CD4-positive, alpha-beta T cell (primary cell): ENCODE measurements at regions not wholly inside any gene's neighbourhood (a gene's known extent, or its start where the extent isn't known, plus 50 kb on each side); places are given as distances from the start of the nearest gene placed in this dataset.

Experiments
- ATAC-seq: fragments of 200-7000 bp; cut with Tn5 transposase; one replicate; pipeline ENCODE4 v1.10.0; 2022; ENCODE audit warnings: mild to moderate bottlenecking; ENCODE audit not compliant: poor library complexity
- CTCF ChIA-PET: fragments of 350-600 bp; sonication (Branson Sonifier 250); formaldehyde crosslinking; loops from one replicate; lab custom pipeline; 2021; ENCODE audit warnings: antibody characterized with exemption, inconsistent platforms; lab: Charles Lee
- POLR2A ChIA-PET: fragments of 350-600 bp; sonication (Branson Sonifier 250); formaldehyde crosslinking; loops from one replicate; lab custom pipeline; 2021; ENCODE audit warnings: antibody characterized with exemption, inconsistent platforms; lab: Charles Lee
- DNase-seq, 14 experiments: peaks; one replicate each; pipeline ENCODE4 v3.0.0-alpha.2; 2013 to 2020; ENCODE audit warnings: mixed read lengths in 2 of 14
- H3K27ac ChIP-seq, 2 donors: one replicate each; pipeline versions ENCODE4 v1.5.1 to v1.7.0; 2013; ENCODE audit warnings: low read length in 2 of 2, low read depth in 1 of 2, mild to moderate bottlenecking in 1 of 2
- H3K27me3 ChIP-seq, 2 experiments: 1 replicate in 1 of 2; 2 replicates in 1 of 2; pipeline versions ENCODE4 v1.6.1 to v1.7.0; 2013; ENCODE audit warnings: low read length in 2 of 2, control low read depth in 1 of 2, mild to moderate bottlenecking in 1 of 2, moderate library complexity in 1 of 2; ENCODE audit not compliant: insufficient read depth in 2 of 2, control insufficient read depth in 1 of 2
- H3K36me3 ChIP-seq: one replicate; pipeline ENCODE4 v1.6.1; 2013; ENCODE audit warnings: low read length, control low read depth; ENCODE audit not compliant: insufficient read depth
- H3K4me1 ChIP-seq: one replicate; pipeline ENCODE4 v1.6.1; 2013; ENCODE audit warnings: low read length, control low read depth; ENCODE audit not compliant: insufficient read depth
- H3K4me3 ChIP-seq: one replicate; pipeline ENCODE4 v1.5.1; 2013; ENCODE audit warnings: mild to moderate bottlenecking, low read length, moderate library complexity
- H3K9me3 ChIP-seq, 2 experiments: 1 replicate in 1 of 2; 2 replicates in 1 of 2; pipeline versions ENCODE4 v1.6.1 to v1.7.0; 2013; ENCODE audit warnings: low read length in 2 of 2, mild to moderate bottlenecking in 2 of 2, control low read depth in 1 of 2, moderate library complexity in 1 of 2; ENCODE audit not compliant: control insufficient read depth in 1 of 2, insufficient read depth in 1 of 2
- H3K27ac Mint-ChIP-seq: one replicate; pipeline ENCODE4 v1.8.0; 2020; ENCODE audit warnings: mixed read lengths
- H3K27me3 Mint-ChIP-seq: one replicate; pipeline ENCODE4 v1.8.0; 2021; ENCODE audit warnings: mixed read lengths
- H3K36me3 Mint-ChIP-seq: one replicate; pipeline ENCODE4 v1.8.0; 2021; ENCODE audit warnings: low read depth, mixed read lengths
- H3K4me1 Mint-ChIP-seq: one replicate; pipeline ENCODE4 v1.8.0; 2021; ENCODE audit warnings: low read depth, mixed read lengths
- H3K4me3 Mint-ChIP-seq: one replicate; pipeline ENCODE4 v1.8.0; 2020; ENCODE audit warnings: mild to moderate bottlenecking, mixed read lengths
- H3K9me3 Mint-ChIP-seq: one replicate; pipeline ENCODE4 v1.8.0; 2020; ENCODE audit warnings: mixed read lengths
- intact Hi-C, 2 experiments: fragments of 100-400 bp; cut with DNase I in 1 of 2; cut with micrococcal nuclease in 1 of 2; formaldehyde crosslinking; loops; one replicate each; pipeline versions ENCODE4 v1.15.1 to v1.9.0; 2023 to 2025; cut with DNase I, micrococcal nuclease
- TF ChIP-seq, protein P1 (sequence below): fragments of 200-600 bp; IDR thresholded peaks from one replicate; pipeline ENCODE4 v1.8.0; 2022; ENCODE audit warnings: antibody characterized with exemption, mild to moderate bottlenecking

DNA sequence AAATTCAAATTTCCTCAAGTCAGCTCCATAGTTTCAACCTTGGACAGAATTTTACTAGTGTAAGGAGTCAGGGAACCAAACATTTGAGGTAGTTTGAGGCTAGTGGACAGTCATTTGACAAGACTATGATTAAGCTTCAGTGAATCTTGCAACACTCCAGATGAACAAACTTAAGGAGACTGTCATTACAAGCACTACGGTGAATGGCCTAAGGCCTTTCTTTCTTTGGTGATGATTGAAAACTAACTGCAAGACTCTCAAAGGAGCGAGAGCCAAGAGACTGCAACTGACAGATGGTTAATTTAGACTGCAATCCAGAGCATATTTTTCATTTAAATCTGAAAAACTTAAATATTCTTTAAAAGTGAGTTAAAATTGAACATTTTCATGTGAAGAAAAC, 272.3 kb upstream of the NECTIN3 start:
- no peaks in the 10 kb centered on the region for H3K4me1 ChIP-seq
- H3K4me3 ChIP-seq: no peak overlapping the region
- no peaks in the 10 kb centered on the region for H3K9me3 Mint-ChIP-seq
- no peak overlapping the region for H3K27ac Mint-ChIP-seq
- intact Hi-C loops: no loop called here
- ChIA-PET POLR2A (no interaction called here), CTCF (no interaction called here)
- H3K36me3 ChIP-seq: no peaks in the 10 kb centered on the region
- ATAC-seq (no peak), DNase-seq (no peak)
- H3K27me3 ChIP-seq: no peaks in the 10 kb centered on the region
- H3K36me3 Mint-ChIP-seq: no peaks in the 10 kb centered on the region
- TF ChIP-seq, protein P1, sequence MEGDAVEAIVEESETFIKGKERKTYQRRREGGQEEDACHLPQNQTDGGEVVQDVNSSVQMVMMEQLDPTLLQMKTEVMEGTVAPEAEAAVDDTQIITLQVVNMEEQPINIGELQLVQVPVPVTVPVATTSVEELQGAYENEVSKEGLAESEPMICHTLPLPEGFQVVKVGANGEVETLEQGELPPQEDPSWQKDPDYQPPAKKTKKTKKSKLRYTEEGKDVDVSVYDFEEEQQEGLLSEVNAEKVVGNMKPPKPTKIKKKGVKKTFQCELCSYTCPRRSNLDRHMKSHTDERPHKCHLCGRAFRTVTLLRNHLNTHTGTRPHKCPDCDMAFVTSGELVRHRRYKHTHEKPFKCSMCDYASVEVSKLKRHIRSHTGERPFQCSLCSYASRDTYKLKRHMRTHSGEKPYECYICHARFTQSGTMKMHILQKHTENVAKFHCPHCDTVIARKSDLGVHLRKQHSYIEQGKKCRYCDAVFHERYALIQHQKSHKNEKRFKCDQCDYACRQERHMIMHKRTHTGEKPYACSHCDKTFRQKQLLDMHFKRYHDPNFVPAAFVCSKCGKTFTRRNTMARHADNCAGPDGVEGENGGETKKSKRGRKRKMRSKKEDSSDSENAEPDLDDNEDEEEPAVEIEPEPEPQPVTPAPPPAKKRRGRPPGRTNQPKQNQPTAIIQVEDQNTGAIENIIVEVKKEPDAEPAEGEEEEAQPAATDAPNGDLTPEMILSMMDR: no peak
- peaks cover 10% of the 10 kb centered on the region for H3K27me3 Mint-ChIP-seq
- H3K9me3 ChIP-seq: no peaks in the 10 kb centered on the region
- H3K4me3 Mint-ChIP-seq: no peak overlapping the region
- H3K4me1 Mint-ChIP-seq: no peaks in the 10 kb centered on the region
- H3K27ac ChIP-seq: no peak overlapping the region

DNA sequence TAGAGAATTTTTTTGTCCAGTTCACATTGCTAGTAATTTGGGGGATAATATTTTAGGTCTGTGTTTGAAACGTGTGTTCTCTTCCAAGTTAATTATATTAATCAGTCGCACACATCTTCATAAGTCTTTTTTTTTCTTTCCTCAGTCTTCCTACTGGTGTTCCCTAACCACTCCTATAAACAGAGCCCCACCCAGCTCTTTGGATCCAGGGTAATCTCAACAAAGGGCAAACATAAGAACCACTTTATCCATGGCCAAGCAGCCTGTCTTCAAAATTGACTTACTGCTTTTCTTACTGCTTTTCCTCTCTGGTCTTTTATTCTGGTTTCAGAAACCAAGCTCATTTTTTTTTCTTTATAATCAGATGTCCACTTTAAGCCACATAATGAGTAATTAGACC, 266.8 kb upstream of the NECTIN3 start:
- intact Hi-C loops: no loop called here
- H3K36me3 Mint-ChIP-seq: no peaks in the 10 kb centered on the region
- CTCF ChIA-PET: no interaction called here
- H3K4me1 ChIP-seq: no peaks in the 10 kb centered on the region
- no peaks in the 10 kb centered on the region for H3K9me3 Mint-ChIP-seq
- TF ChIP-seq, protein P1: no peak
- no peak overlapping the region for H3K27ac Mint-ChIP-seq
- DNase-seq (no peak), ATAC-seq (no peak)
- H3K9me3 ChIP-seq: no peaks in the 10 kb centered on the region
- no peaks in the 10 kb centered on the region for H3K4me1 Mint-ChIP-seq
- H3K27me3 Mint-ChIP-seq: peaks cover 17% of the 10 kb centered on the region
- no peak overlapping the region for H3K4me3 ChIP-seq
- POLR2A ChIA-PET: no interaction called here
- H3K36me3 ChIP-seq: no peaks in the 10 kb centered on the region
- H3K4me3 Mint-ChIP-seq: no peak overlapping the region
- no peaks in the 10 kb centered on the region for H3K27me3 ChIP-seq
- H3K27ac ChIP-seq: no peak overlapping the region

DNA sequence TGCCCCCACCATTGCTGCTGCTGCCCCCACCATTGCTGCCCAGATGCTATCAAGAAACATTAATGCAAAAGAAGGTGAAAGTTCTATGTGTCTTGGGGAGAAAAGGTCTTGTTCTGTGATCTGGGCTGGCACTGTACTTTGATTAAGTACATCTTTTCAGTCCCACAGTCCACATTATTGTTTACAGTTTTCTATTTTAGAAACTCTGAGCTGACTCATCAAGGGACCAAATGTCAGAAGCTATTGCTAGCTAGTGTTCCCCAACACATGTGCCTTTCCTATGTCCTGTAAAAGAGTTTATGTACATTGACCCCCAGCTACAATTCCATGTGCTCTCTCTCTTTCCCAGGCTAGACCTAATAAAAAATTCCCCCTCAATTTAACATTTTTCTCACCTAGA, 264.7 kb upstream of the NECTIN3 start:
- Mint-ChIP-seq H3K27me3 (peaks cover 13% of the 10 kb centered on the region), H3K36me3 (no peaks in the 10 kb centered on the region), H3K4me3 (no peak overlapping the region), H3K9me3 (no peaks in the 10 kb centered on the region), H3K27ac (no peak overlapping the region), H3K4me1 (no peaks in the 10 kb centered on the region)
- H3K4me1 ChIP-seq: no peaks in the 10 kb centered on the region
- POLR2A ChIA-PET: no interaction called here
- CTCF ChIA-PET: interaction anchor here (0.5 kb wide), 1 partner anchor 13 kb away, joined by 3 read pairs; no protein-coding TSS in a partner anchor
- ATAC-seq (no peak), DNase-seq (no peak)
- intact Hi-C loops: no loop called here
- TF ChIP-seq, protein P1: no peak
- H3K9me3 ChIP-seq: no peaks in the 10 kb centered on the region
- H3K36me3 ChIP-seq: no peaks in the 10 kb centered on the region
- no peaks in the 10 kb centered on the region for H3K27me3 ChIP-seq
- H3K4me3 ChIP-seq: no peak overlapping the region
- H3K27ac ChIP-seq: no peak overlapping the region
